Superior temporal gyrus (tissue), 1 donor: ENCODE measurements at regions not wholly inside any gene's neighbourhood (a gene's known extent, or its start where the extent isn't known, plus 50 kb on each side); places are given as distances from the start of the nearest gene placed in this dataset.
"Not testable (repeated sequence)": the region's sequence is repeated elsewhere in the genome, so short reads cannot be mapped to it uniquely, and the experiment has no call there.

Experiments
- DNase-seq: peaks from one replicate; pipeline ENCODE4 v3.0.0-alpha.2; 2016; ENCODE audit errors: extremely low spot score

DNA sequence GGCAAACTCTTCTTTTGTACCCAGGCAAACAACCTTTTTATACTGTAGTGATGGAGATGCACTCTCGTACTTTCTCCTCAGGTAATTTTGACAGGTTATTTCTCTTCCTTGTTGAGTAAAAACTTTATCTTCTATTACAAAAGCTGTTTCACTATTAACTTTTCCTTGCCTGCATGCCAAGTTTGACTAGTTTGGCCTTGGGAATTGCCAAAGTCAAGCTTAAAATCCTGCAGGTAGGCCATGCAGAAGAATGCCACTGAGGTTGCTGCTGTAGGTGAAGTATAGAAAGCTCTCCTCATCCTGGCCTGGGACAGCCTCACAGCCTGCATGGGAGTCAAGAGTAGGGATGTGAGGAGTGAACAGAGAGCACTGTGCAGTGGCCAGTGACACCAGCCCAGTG is 1293.5 kb upstream of the CHAC2 start:
- DNase-seq = no peak

GRCh38 chr2:52473526-52473925 is 1294.1 kb upstream of the CHAC2 start:
- DNase-seq = no peak

DNA sequence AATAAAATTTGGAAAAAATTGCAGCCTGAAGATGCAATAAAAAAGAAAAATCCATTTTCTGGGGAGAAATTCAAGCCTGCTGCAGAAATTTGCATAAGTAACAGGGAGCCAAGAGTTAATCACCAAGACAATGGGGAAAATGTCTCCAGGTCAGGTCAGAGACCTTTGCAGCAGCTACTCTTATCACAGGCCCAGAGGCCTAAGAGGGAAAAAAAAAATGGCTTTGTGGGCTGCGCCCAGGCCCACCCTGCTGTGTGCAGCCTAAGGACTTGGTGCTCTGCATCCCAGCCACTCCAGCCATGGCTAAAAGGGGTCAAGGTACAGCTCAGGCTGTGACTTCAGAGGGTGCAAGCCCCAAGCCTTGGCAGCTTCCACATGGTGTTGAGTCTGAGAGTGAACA is 1297.1 kb upstream of the CHAC2 start:
- not testable (repeated sequence) for DNase-seq

DNA sequence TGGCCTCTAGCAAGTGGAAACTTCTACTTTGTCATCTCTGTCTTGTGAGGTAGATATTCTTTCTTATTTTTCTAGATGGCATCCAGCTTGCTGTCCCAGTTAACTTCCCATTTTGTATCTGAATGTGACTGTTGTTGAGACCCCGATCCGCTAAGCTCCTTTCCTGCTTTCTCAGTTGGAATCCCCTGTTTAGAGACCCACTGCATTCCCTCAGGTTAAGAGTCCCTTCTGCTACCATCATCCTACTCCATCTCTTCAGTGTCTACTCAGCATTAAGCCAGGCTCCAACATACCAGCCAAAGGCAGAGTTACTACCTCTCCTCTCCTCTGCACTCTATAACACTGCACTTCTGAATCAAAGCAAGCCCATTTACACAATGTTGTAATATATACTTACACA is 1300.4 kb upstream of the CHAC2 start:
- DNase-seq = no peak

GRCh38 chr2:52465287-52465686 is 1302.3 kb upstream of the CHAC2 start:
- DNase-seq = no peak

DNA sequence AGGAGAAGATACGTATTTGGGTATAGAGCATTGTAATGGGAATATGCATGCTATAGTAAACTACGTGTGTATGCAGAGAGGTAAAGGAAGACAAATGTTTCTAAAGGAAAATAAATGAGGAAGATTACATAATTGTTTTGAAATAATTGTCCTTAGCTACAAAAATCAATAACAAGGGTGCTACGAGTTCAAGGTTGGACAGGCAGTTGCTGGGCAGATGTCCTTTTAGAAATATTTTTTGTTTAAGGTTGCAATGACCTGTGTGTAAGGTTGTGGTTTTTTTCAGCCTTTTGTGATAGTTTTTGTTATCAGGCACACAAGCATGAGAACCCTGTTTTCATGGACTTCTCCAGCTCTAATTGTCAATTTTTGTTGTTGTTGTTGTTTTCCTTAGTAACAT is 1304.1 kb upstream of the CHAC2 start:
- DNase-seq = no peak

DNA sequence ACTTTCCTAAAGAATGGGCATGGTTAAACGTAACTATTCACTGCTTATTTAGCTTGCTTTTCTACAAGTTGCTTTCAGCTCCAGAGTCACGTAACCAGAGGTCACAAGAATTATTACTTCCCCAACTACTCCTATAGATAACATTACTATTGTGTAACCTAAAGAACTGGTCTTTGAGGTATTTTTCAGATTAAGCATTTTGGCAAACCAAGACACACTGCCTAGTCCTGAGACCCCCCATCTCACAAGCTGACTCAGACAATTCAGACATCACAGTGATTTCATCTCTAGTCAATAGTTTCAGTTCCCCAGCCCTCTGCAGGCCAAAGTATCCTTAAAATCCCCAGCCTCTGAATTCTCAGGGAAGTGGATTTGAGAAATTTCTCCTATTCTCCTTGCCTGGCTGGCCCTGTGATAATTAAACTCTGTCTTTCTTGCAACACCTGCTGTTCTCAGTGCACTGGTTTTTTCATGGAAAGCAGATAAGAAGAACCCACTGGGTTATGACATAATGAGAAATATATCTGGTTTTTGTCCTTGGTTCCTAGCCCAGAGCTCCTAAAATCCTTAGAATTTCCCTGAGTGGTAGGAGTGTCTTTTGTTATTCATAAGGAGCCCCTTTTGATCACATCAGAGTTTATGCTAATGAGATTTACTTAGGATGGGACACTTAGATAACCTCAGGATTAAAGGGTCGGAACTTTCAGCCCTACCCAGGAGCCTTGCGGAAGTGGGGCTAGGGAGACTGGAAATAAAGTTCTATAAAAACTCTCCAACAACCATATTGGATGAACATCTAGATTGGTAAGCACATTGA is 1310.8 kb upstream of the CHAC2 start:
- no peak for DNase-seq

DNA sequence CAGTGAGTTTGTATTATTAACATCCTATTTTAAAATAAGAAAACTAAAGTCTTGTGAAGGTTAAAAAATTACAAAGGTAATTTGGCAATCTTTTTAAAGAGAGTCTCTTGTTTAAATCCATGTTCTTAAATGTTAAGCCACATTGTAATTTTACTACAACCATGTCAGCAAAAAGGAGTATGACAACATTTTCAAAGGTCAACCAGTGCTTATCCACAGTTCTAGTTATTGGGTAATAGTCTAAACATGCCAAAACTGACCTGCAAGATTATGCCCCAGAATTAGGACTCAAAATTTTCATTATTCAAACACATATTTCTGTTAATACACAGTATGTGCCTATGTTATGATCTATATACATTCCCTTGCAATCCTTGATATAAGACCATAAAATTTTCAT is 1312.6 kb upstream of the CHAC2 start:
- no peak for DNase-seq

GRCh38 chr2:52452201-52452600 is 1315.4 kb upstream of the CHAC2 start:
- no peak for DNase-seq

DNA sequence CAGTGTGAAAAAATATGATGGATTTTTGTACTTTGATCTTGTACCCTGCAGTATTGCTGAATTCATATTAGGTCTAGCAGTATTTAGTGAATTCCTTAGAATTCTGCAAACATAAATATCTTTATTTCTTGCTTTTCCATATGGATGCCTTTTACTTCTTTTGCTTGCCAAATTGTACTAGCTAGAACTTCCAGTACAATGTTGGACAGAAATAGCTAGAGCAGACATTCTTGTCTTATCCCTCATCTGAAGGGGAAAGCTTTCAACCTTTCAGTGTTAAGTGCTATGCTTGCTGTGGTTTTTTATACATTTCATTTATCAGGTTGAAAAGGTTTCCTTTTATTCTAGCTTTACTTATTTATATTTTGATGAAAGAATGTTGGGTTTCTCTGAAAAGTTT is 1321.9 kb upstream of the CHAC2 start:
- no peak for DNase-seq

DNA sequence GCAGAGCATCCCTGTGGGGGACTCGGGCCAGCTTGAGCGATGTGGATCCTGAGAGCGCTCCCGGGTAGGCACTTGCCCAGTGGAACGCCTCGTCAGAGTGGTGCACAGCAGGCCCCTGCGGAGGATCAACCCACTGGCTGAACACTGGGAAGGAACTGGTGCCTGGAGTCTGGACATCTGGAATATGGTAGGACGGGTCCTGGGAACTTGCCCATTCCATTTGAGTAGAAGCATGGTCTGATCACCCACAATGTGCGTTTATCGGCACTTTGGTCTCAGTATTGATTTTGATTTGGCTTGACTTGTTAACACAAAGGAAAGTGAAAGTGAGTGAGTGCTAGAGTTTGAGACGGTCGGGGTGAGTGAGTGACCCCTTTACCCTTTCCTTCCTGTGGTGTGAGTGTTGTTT is 1336.2 kb upstream of the CHAC2 start:
- no peak for DNase-seq

- DNase-seq = no peak
Observed at GRCh38 chr2:52429740-52430139, 1337.9 kb upstream of the CHAC2 start.

GRCh38 chr2:52429171-52429570 is 1338.4 kb upstream of the CHAC2 start:
- no peak for DNase-seq

DNA sequence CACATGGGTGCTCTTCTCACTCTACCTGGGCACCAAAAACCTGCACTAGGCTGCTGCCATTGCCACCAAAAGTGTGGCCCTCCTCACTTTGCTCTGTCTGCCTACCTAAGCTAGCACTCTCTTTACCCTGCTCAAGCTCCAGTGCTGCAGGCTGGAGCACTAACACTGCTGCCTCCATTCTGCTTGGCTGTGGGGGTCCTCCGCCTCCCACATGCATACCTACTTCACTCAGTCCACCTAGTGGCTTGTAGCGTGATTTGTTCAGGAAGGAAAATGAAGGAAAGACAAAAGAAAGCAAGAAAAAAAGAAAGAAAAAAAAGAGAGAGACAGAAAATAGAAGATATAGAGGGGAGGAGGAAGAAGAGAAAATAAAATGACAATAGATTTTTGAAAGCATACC is 1339.4 kb upstream of the CHAC2 start:
- no peak for DNase-seq

DNA sequence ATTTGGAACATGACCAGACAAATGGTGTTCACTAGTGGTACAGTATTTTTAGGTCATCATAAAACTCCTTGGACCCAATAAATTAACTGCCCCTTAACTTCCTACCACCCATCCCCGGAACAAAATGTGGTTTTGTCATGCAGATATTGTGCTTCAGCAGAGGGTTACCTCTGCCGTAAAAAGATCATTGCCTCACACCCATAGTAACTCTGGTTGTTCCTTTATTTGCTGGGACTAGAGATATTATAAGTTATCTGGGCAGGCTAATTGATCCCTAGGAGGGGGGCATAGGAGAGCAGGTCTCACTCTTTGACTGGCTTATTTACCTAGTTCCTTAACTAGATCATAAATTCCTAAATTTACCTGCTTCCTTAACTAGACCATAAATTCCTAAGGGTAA is 1343.9 kb upstream of the CHAC2 start:
- no peak for DNase-seq

GRCh38 chr2:52423111-52423510 is 1344.5 kb upstream of the CHAC2 start:
- no peak for DNase-seq

GRCh38 chr2:52416340-52416739 is 1351.3 kb upstream of the CHAC2 start:
- peak; percentile 27 for DNase-seq

DNA sequence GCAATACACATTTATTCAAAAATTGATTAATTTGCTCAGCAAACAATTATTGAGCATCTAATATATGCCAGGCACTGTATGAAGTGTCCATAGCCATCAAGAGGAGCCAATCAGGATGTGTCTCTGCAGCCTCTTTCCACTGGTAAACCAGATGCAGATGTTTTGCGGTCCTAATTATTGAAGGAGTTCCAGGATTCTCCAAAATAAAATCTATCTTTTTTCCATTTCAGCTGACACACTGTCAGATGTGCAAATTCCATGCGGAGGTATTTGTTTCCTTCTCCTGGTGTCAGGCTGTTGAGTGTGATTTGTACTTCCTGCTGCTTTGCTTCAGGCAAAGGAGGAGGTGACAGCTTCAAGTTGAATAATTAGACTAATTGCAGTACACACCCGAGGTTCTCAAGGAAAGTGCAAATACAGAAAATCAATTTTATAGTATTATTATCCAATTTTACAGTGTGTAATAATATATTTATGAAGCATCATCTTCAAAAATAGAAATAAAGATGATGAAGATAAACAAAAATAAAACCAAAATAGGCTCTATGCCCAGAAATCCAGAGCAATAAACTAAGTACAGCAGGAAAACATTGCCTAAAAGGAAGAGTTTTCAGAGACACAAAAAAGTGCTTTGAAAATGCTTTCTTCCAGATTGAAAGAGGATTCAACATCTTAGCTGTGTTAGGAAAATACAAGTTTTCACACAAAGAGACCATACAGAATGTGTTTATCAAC is 1352.9 kb upstream of the CHAC2 start:
- DNase-seq = no peak

DNA sequence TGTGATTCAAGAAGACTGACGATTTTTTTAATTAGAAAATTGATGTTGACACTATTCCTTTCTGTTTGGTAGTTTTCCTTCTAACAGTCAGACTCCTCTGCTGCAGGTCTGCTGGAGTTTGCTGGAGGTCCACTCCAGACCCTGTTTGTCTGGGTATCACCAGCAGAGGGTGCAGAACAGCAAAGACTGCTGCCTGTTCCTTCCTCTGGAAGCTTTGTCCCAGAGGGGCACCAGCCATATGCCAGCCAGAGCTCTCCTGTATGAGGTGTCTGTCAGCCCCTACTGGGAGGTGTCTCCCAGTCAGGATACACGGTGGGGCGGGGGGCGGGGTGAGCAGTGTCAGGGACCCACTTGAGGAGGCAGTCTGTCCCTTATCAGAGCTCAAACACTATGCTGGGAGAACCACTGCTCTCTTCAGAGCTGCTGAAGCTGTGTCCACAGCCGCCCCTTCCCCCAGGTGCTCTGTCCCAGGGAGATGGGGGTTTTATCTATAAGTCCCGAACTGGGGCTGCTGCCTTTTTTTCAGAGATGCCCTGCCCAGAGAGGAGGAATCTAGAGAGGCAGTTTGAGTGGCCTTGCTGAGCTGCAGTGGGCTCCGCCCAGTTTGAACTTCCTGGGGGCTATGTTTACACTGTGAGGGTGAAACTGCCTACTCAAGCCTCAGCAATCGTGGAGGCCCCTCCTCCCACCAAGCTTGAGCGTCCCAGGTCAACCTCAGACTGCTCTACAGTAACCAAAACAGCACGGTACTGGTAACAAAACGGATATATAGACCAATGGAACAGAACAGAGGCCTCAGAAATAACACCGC is 1358.1 kb upstream of the CHAC2 start:
- not testable (repeated sequence) for DNase-seq

DNA sequence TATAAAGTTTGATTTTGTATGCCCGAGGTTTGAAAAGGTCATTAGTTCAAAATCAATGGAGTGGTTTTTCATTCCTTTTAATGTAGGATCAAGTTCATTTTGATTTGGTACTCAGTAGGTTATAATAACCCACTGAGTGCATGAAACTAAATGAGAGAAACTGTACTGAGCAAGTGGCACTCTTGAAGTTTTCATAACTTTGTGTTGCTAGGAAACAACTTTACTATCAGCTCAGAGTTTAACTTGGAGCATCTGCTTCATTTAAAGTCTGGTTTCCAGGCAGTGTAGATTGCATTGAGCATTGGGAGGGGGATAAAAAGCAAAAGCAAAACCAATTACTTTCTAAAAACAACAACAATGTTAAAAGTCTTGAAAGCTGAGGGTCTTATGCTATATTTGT is 1361.6 kb upstream of the CHAC2 start:
- DNase-seq = no peak

DNA sequence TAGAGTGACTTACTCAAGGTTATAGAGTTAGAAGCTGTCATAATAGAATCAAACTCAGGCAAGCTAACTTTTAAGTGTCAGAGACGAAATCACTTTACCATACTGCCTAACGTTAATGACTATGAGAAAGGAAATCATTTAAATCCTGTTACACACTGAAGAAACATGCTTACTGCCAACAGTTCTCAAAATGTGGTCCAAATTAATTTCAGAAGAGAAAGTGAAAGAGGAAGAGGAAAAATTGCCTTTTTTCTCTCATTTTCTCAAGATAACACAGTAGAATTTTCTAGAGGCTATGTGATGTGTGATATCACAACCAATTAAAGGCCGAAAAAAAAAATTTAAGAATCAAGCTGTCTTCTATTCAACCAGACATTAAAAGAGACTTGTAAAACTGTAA is 1362.7 kb upstream of the CHAC2 start:
- no peak for DNase-seq

- no peak for DNase-seq
Observed at GRCh38 chr2:52404046-52404445, 1363.6 kb upstream of the CHAC2 start.

GRCh38 chr2:52402128-52402527 is 1365.5 kb upstream of the CHAC2 start:
- no peak for DNase-seq
